GM18867 (cell line): ENCODE measurements at regions not wholly inside any gene's neighbourhood (a gene's known extent, or its start where the extent isn't known, plus 50 kb on each side); places are given as distances from the start of the nearest gene placed in this dataset.
"Not testable (repeated sequence)": the region's sequence is repeated elsewhere in the genome, so short reads cannot be mapped to it uniquely, and the experiment has no call there.

Experiments used
- ATAC-seq: cut with Tn5 transposase; IDR thresholded peaks from one replicate; pipeline ENCODE4 v1.9.1; 2021; ENCODE audit warnings: mild to moderate bottlenecking, moderate library complexity; ENCODE audit not compliant: unreplicated experiment

DNA sequence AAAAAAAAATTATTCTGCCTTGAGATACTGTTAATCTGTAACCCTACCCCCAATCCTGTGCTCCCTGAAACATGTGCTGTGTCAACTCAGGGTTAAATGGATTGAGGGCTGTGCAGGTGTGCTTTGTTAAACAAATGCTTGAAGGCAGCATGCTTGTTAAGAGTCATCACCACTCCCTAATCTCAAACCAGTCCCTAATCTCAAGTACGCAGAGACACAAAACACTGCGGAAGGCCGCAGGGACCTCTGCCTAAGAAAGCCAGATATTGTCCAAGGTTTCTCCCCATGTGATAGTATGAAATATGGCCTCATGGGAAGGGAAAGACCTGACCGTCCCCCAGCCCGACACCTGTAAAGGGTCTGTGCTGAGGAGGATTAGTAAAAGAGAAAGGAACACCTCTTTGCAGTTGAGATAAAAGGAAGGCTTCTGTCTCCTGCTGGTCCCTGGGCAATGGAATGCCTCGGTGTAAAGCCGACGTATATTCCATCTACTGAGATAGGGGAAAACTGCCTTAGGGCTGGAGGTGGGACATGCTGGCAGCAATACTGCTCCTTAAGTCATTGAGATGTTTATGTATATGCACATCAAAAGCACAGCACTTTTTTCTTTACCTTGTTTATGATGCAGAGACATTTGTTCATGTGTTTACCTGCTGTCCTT, 402.6 kb downstream of the TBC1D32 start:
- ATAC-seq: not testable (repeated sequence)

DNA sequence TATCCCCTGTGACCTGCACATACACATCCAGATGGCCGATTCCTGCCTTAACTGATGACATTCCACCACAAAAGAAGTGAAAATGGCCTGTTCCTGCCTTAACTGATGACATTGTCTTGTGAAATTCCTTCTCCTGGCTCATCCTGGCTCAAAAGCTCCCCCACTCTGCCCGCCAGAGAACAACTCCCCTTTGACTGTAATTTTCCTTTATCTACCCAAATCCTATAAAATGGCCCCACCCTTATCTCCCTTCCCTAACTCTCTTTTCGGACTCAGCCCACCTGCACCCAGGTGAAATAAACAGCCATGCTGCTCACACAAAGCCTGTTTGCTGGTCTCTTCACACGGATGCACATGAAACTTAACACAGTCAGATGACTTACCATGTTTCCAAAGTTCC, 403.8 kb downstream of the TBC1D32 start:
- not testable (repeated sequence) for ATAC-seq

DNA sequence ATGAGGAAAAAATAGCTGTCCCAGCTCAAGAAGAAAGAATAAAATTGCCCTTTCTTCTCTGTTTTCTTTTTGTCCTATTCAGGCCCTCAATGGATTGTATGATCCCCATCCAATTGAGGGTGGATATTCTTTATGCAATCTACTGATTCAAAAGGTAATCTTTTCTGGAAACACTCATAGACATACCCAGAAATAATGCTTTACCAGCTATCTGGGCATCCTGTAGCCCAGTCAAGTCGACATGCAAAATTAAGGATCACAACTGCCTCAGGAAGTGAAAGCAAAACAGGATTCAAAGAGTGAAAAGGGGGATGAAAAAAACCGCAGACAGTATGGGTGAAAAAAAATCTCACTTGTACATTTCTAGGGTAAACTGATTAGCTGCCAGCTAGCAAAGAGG, 410.1 kb downstream of the TBC1D32 start:
- no peak for ATAC-seq

DNA sequence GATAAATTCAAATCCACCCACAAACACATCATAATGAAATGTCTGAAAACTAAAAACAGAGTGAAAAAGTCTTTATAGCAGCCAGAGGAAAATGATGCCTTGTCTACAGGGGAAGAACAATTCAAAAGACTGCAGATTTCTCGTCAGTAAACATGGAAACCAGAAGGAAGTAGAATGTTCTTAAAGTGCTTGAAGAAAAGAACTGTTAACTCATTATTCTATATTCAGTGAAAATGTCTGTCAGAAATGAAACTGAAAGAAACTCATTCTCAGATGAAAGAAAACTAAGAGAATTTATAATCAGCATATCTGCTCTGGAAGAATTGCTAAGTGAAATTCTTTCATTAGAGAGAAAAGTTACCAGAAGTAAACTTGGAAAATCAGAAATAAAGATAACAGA, 416.1 kb downstream of the TBC1D32 start:
- peak; percentile 68 for ATAC-seq

DNA sequence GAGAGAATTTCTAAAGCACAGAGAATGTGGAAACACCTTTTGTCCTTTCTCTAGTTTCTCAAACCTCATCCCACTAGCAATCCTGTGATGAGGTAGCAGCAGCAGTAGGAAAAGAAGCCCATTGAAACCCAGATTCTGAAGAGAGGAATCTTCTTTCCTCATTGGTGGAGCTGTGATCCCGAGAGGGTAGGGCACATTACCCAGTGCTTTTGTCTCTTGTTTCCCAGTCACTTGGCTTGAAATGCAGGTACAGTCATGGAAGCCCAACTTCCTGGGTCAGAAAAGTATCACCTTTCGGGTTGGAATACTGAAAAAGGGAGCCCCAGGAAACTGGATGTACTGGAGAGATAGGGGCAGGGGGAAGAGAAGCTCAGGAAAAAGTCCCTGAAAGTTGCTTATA, 417.4 kb downstream of the TBC1D32 start:
- ATAC-seq: no peak

DNA sequence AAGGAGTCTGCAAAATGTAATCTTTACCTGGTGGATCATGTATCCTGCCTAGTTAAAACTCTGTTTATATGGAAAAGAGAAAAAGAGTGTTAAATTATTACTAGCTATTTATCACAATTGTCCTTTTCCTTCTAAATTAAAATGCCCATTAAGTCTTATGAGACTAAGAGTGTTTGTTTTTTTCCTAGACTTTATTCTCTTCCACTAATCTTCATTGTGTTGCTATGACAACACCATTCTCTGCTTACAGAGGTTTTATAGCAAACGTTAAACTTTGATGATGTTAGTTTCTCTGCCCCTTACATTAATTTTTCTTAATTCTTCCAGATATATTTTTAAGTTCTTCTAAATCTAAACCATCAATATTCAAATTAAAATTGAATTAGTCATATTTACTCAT, 420.8 kb downstream of the TBC1D32 start:
- ATAC-seq: no peak

DNA sequence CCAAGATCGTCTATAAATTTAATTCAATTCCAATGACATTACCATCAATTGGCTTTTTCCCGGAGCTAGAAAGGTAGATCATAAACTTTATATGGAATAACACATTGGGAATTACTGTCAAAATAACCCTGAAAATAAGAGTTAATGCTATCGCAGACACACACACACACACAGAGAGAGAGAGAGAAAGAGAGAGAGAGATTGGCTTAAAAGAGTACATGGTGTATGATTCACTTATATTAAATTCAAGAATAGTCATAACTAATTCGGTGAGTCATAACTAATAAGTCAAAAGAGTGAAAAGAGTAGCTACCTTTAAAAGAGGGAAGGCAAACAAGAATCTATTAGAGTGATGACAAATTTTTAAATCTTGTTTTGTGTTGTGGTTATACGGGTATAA, 425.5 kb downstream of the TBC1D32 start:
- ATAC-seq: no peak

DNA sequence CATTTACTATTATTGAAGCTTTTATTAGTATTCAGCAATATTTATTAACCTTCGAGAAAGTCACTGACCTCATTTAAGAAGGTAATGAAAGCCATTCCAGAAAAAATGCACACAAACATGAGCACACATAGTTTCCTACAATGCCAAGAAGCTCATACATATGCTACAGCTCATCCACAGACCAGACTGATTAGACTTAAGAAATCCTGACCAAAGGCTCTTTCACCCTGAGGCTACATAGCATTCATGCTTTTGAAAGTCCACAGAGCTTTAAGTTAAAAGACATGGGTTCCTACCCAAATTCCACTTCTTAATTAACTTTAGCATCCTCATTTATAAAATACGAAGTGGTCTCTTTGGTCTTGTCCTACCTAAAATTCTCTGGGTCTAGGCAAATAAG, 430.4 kb downstream of the TBC1D32 start:
- ATAC-seq: no peak

DNA sequence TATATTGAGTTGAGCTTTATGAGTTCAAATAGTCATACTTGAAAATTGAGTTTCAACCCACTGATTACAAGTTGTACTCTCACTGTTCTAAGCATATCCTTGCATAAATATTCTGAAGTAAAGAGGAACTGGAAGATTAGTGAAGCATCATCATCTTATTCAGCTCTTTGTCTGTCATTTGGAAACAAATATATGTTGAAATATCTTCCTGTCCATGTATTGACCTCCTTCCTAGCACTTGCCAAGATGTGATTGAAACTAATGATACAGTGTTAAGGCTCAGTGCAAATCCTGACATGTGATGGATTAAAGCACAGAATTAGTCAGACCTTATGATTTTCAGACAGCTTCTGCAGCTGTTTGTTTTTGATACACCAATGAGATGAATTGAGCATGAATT, 434.3 kb downstream of the TBC1D32 start:
- ATAC-seq: no peak

DNA sequence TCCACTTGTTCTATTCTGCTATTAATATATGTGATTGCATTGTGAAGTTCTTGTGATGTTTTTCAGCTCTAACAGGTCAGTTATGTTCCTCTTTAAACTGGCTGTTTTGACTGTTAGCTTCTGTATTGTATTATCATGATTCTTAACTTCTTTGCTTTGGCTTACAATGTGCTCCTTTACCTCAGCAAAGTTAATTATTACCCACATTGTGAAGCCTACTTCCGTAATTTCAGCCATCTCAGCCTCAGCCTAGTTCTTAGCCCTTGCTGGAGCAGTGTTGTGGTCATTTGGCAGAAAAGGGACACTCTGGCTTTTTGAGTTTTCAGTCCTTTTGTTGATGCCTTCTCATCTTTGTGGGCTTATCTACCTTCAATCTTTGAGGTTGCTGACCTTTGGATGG, 440.2 kb downstream of the TBC1D32 start:
- peak; percentile 60 for ATAC-seq

DNA sequence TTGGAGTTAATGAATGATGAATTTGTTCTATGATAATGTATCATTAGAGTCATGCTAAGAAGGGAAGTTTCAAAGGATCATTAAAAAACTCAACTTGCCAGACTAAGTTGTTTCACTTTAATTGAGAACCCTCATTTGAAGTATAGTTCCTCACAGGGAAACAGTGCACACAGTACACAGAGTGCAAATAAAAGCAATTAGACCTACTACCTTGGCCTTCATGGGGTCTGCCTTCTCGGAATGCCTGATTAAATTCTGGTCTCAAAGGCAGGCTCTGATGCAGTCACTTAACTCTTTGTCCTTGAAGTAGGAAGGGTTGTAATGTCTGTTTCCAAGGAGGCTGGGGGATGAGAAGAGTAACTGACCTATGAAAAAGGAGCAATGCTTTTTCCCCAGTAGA, 457.3 kb downstream of the TBC1D32 start:
- ATAC-seq: no peak

DNA sequence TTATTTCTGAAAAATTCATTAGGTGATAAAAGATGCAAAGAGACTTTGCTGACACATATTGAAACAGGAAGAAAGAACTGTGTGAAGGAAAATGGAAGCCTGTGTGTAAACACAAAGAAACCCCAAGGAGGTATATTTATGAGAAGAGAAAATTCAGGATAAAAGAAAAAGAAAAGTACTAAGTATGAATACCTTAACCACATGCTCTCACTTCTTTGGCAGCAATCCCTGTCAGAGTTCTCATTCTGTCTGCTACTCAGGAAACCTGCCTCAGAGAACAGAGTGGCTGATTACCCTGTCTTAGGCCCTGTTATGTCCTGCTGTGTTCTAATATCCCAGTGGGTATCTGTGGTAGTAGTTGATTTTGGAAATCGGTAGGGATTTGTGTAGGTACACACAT, 457.9 kb downstream of the TBC1D32 start:
- ATAC-seq: peak; percentile 60

DNA sequence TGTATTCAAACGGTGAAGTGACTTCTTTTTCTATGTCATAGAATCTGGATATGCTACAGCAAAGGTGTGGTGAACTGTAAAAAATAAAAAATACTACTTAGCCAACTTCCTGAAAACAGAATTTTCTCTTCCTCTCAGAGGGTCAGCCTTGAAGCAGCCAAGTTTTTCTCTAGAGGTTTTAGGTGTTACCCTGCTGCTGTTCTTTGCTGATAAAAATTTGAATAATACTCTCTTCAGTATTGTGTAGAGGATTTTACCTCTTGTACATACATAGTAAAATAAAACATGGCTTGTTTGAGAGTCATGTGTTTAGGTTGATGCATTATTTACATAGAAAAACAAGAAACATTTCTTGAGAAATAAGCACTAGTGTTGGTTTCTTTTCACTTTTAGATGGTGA, 458.4 kb downstream of the TBC1D32 start:
- ATAC-seq: peak; percentile 57

DNA sequence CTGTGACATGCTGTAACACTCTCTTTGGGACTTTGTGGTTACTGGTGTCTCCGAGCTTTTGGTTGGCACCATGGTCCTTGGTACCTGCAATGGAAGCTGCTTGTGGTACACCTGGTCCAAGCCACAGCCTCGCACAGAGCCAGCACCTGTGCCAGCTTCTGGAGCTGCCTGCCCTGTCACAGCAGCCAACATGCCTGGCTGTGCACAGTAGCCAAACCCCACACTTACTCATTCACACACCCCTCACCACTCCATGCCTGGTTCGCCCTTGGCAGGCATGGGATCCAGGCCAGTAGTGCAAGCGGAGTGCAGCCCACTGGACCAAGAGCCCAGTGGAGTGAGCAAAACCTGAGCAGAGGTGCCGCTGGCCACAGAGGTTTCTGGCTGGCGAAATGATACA, 459.9 kb downstream of the TBC1D32 start:
- ATAC-seq: no peak

DNA sequence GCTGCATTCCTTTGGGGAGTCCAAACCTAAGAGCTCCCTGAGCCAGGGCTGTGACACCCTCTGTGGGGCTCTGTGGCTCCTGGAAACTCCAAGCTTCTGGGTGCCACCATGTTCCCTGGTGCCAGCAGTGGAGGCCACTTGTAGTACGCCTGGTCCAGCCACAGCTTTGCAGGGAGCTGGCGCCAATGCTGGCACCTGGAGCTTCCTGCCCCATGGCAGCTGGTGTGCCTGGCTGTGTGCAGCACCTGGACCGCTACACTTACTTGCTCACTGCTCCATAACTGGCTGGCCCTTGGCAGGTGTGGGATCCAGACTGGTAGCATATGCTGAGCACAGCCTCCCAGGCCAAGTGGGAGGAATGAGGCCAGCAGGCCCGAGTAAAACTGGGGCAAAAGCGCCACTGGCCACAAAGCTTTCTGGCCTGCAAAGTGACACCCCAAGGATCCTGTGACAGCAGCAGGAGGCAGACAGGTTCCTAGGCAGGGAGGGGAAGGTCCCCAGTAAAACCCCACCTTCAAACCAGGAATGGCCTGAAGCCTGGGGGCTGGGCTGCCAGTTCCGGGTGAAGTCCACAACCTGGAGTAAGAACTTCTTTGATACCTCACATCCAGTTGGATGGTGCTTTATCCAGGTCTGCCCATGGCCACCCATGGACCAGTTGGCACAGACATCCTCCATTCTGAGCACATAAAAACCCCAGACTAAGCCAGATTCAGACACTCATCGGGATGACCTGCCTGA, 461.0 kb downstream of the TBC1D32 start:
- ATAC-seq: no peak

DNA sequence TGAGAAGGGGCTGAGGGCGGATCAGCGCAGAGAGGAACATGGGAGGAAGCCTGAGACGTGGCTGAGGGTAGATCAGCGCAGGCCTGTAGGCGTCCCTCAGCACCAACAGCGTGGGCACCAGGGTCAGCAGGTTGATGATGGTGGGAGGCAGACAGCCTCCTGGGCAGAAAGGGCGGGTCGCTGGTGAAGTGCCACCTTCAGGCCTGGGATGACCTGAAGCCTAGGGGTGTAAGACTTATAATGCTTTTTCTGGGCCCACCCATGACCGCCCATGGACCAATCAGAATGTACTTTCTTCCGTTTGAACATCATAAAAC, 462.1 kb downstream of the TBC1D32 start:
- ATAC-seq: no peak

DNA sequence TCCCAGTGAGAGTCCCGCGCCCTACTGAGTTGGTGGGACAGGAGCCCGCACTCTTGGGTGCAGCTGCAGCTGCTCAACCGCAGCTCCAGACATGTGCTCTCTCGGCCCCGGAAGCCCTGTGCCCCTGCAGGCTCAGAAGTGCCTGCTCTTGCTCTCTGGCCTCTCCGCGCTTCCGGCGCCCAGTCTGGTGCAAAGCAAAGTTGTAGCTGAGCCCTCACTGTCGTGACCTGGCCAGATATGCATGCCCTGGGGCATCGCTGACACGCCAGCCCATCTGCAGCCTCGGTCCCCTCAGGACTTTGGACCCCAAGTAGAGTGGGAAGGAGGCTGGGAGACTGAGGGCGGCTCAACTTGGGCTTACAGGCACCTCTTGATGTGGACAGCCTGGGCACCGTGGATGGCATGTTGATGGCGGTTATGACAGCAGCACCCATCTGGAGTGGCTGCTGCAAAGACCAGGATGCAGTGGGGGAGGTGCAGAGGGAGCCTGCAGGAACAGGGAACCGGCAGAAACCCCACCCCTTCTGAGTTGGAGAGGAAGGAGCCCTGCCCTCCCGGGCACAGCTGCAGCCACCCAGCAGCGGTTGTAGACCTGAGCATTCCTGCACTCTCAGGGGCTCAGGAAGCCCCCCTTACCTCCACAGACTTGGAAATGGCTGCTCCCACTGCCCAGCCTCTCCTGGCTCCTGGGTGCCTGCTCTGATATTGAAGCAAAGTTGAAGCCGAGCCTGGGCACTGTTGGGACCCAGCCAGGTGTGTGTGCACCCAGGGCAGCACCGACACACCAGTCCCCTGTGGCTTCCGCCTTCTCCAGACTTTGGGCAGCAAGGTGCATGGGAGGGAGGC, 462.6 kb downstream of the TBC1D32 start:
- no peak for ATAC-seq

DNA sequence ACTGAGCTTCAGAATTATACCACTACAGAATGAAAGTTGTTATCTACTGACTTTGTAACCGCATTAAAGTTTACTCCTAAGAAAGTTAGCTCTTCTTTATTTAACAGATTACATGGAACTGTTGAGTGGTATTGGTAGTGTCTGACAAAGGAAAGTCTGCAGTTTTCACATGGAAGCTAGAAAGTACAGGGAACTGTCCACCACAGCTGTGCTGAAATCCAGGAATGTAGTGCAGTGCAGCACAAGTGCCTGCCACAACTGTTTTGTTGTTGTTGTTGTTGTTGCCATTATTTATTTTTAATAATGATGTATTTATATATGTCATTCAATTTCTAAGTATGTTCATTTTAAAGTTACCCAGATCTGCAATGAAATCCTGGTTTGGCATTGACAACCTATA, 464.9 kb downstream of the TBC1D32 start:
- ATAC-seq: no peak

DNA sequence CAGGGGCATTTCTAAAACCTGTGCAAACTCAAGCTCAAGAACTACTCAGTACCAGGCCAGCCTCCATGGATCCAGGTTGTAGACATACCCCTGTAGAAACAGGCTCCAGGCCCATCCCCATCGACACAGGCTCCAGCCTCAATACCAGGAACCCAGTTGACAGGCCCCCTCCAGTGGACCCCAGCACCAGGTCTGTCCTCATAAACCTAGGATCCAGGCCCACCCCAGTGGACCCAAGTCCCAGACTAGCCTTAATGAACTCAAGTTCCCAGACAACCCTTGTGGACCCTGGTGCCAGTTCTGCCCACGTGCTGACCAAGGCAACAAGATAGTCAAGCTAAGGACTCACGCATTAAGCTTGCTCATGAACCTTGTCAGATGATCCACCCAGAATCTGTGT, 476.9 kb downstream of the TBC1D32 start:
- ATAC-seq: no peak

DNA sequence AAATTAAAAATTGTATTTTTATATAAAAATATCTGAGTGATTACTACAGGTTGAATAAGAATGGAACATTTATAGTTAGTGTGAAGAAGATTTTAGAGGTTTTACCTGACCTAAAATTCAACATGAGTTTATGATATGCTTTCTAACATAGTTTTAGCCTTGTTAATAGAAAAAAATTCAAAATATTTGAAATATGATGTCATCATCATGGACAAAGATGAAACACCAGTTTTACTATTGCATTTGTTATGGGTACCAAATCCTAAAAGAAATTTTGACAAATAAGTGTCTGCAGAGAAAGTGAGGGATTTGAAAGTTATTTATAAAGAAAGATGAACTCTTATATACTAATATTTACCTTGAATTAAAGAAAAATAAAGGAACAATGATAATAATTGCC, 479.7 kb downstream of the TBC1D32 start:
- no peak for ATAC-seq

DNA sequence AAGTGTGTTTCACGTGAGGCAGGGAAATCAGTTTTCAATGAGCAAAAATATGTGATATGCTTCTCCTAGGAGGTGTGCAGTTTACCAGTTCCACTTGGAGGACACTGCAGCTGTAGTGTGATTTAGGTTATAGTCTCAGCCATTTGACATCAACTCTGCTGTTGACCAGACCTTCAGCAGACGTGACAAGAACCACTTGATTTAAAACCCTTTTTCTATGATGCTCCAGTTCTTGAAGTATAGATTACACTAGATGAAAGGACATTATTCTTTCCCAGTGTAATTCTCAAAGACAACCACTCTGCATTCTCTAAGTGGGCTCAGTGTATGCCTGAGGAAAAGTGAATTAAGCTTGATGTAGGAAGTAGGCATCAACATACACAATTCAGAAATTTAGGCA, 480.8 kb downstream of the TBC1D32 start:
- no peak for ATAC-seq

DNA sequence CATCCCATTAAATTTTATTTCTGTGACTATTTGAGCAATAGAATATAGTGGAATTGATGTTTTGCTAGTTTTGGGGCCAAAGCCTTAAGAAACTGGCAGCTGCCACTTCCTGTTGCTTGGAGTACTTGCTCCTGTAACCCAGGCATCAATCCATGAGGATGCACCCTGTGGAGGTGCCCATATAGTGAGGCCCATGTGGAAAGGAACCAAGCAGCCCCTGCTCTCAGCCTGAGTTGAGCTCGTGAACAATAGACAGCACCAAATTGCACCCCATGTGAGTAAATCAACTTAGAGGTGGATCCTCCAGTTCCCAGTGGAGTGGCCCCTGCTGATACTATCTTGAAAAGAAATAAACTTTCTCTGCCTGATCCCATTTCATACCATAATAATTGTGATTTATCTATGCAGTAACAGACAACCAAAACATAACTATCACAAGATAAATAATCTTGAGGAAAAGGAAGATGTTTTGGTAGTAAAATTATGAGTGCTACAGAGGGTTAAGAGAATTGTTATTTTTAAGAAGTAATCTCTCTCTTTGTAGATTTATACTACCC, 481.9 kb downstream of the TBC1D32 start:
- no peak for ATAC-seq
